SK-N-SH treated with all-trans-retinoic acid at 6 μM for 48 hours (cell line): ENCODE measurements at regions not wholly inside any gene's neighbourhood (a gene's known extent, or its start where the extent isn't known, plus 50 kb on each side); places are given as distances from the start of the nearest gene placed in this dataset.

Experiments
- ATAC-seq: fragments of 200-7000 bp; cut with Tn5 transposase; 3 replicates; pipeline ENCODE4 v1.9.1; 2020; ENCODE audit warnings: mild to moderate bottlenecking, moderate library complexity
- ARNTL ChIP-seq: fragments of 450-650 bp; formaldehyde crosslinking; IDR thresholded peaks from 2 replicates; pipeline ENCODE4 v1.5.0; 2020; ENCODE audit warnings: low read depth, mild to moderate bottlenecking, moderate library complexity, borderline replicate concordance
- BACH2 ChIP-seq: fragments of 250-450 bp; sonication (Bioruptor Pico); IDR thresholded peaks from 2 replicates; pipeline ENCODE4 v1.9.0; 2021; ENCODE audit warnings: mild to moderate bottlenecking, borderline replicate concordance
- CREB5 ChIP-seq: fragments of 250-450 bp; sonication (Bioruptor Pico); IDR thresholded peaks from 2 replicates; pipeline ENCODE4 v1.5.1; 2020; ENCODE audit warnings: low read depth, mild to moderate bottlenecking, moderate library complexity
- CSDC2 ChIP-seq: fragments of 250-450 bp; sonication (Bioruptor Pico); IDR thresholded peaks from 2 replicates; pipeline ENCODE4 v1.5.0; 2020; ENCODE audit warnings: mild to moderate bottlenecking, moderate library complexity
- GLIS3 ChIP-seq: fragments of 250-450 bp; sonication (Bioruptor Pico); IDR thresholded peaks from 2 replicates; pipeline ENCODE4 v1.5.0; 2020; ENCODE audit warnings: mild to moderate bottlenecking, moderate library complexity
- ISL1 ChIP-seq: fragments of 250-450 bp; sonication (Bioruptor Pico); IDR thresholded peaks from 2 replicates; pipeline ENCODE4 v2.1.2; 2022; ENCODE audit warnings: mild to moderate bottlenecking, moderate library complexity
- OSR1 ChIP-seq: fragments of 250-450 bp; sonication (Bioruptor Pico); IDR thresholded peaks from 2 replicates; pipeline ENCODE4 v1.8.0; 2022; ENCODE audit warnings: moderate library complexity, mild to moderate bottlenecking, inconsistent platforms
- PPARA ChIP-seq: fragments of 250-450 bp; sonication (Bioruptor Pico); IDR thresholded peaks from 2 replicates; pipeline ENCODE4 v1.5.0; 2020; ENCODE audit warnings: mild to moderate bottlenecking, borderline replicate concordance
- RARB ChIP-seq: fragments of 250-450 bp; sonication (Bioruptor Pico); IDR thresholded peaks from 2 replicates; pipeline ENCODE4 v1.8.0; 2021; ENCODE audit warnings: mild to moderate bottlenecking, moderate library complexity
- SNAI2 ChIP-seq: fragments of 250-450 bp; sonication (Bioruptor Pico); IDR thresholded peaks from 2 replicates; pipeline ENCODE4 v1.5.0; 2020; ENCODE audit warnings: mild to moderate bottlenecking, moderate library complexity
- TCF4 ChIP-seq: fragments of 250-450 bp; sonication (Bioruptor Pico); IDR thresholded peaks from 2 replicates; pipeline ENCODE4 v1.8.0; 2021; ENCODE audit warnings: mild to moderate bottlenecking, moderate library complexity, borderline replicate concordance
- TOX ChIP-seq: fragments of 250-450 bp; sonication (Bioruptor Pico); IDR thresholded peaks from 2 replicates; pipeline ENCODE4 v1.8.0; 2021; ENCODE audit warnings: mild to moderate bottlenecking, moderate library complexity, borderline replicate concordance
- TSHZ2 ChIP-seq: fragments of 250-450 bp; sonication (Bioruptor Pico); IDR thresholded peaks from 2 replicates; pipeline ENCODE4 v1.5.0; 2020; ENCODE audit warnings: mild to moderate bottlenecking, moderate library complexity
- ZC3H10 ChIP-seq: fragments of 250-450 bp; sonication (Bioruptor Pico); IDR thresholded peaks from 2 replicates; pipeline ENCODE4 v1.5.1; 2021; ENCODE audit warnings: mild to moderate bottlenecking, moderate library complexity
- ZFP3 ChIP-seq: fragments of 250-450 bp; sonication (Bioruptor Pico); IDR thresholded peaks from 2 replicates; pipeline ENCODE4 v1.5.0; 2020; ENCODE audit warnings: mild to moderate bottlenecking, moderate library complexity
- ZFP30 ChIP-seq: fragments of 450-650 bp; formaldehyde crosslinking; IDR thresholded peaks from 2 replicates; pipeline ENCODE4 v1.5.0; 2022; ENCODE audit warnings: mild to moderate bottlenecking, moderate library complexity
- ZNF565 ChIP-seq: fragments of 450-650 bp; formaldehyde crosslinking; conservative IDR thresholded peaks from 2 replicates; pipeline ENCODE4 v1.5.0; 2020; ENCODE audit warnings: low read depth, mild to moderate bottlenecking, moderate library complexity
- ZNF70 ChIP-seq: fragments of 450-650 bp; formaldehyde crosslinking; IDR thresholded peaks from 2 replicates; pipeline ENCODE4 v1.5.0; 2020; ENCODE audit warnings: mild to moderate bottlenecking, moderate library complexity
- ZNF8 ChIP-seq: fragments of 450-650 bp; formaldehyde crosslinking; IDR thresholded peaks from 2 replicates; pipeline ENCODE4 v1.5.0; 2020; ENCODE audit warnings: mild to moderate bottlenecking, moderate library complexity
- TF ChIP-seq, protein P1 (sequence below): fragments of 250-450 bp; sonication (Bioruptor Pico); IDR thresholded peaks from 2 replicates; pipeline ENCODE4 v1.8.0; 2021; ENCODE audit warnings: low read depth, mild to moderate bottlenecking, moderate library complexity, borderline replicate concordance
- TF ChIP-seq, protein P2 (sequence below): fragments of 250-450 bp; sonication (Bioruptor Pico); IDR thresholded peaks from 2 replicates; pipeline ENCODE4 v1.8.0; 2020; ENCODE audit warnings: mild to moderate bottlenecking, moderate library complexity, borderline replicate concordance
- TF ChIP-seq, protein P3 (sequence below): fragments of 250-450 bp; sonication (Bioruptor Pico); IDR thresholded peaks from 2 replicates; pipeline ENCODE4 v1.5.1; 2021; ENCODE audit warnings: mild to moderate bottlenecking, moderate library complexity

GRCh38 chr2:240202586-240202985, 62.1 kb upstream of the OTOS start:
- TF ChIP-seq ISL1 (CRISPR knock-in tag) (no peak), SNAI2 (CRISPR knock-in tag) (no peak), TOX (no peak), OSR1 (no peak), PPARA (CRISPR knock-in tag) (no peak), ZFP3 (CRISPR knock-in tag) (no peak)

GRCh38 chr2:240203031-240203787, 62.8 kb upstream of the OTOS start:
- TF ChIP-seq ZNF70 (CRISPR knock-in tag) (no peak), ISL1 (CRISPR knock-in tag) (no peak), ZFP3 (CRISPR knock-in tag) (no peak), ZNF8 (CRISPR knock-in tag) (no peak), OSR1 (no peak), BACH2 (no peak), CSDC2 (CRISPR knock-in tag) (no peak), ZFP30 (CRISPR knock-in tag) (no peak), TCF4 (CRISPR knock-in tag) (no peak), ARNTL (no peak), CREB5 (CRISPR knock-in tag) (no peak), ZNF565 (CRISPR knock-in tag) (no peak), PPARA (CRISPR knock-in tag) (no peak), TSHZ2 (CRISPR knock-in tag) (no peak), GLIS3 (CRISPR knock-in tag) (no peak), TOX (no peak)
- TF ChIP-seq, protein P1, sequence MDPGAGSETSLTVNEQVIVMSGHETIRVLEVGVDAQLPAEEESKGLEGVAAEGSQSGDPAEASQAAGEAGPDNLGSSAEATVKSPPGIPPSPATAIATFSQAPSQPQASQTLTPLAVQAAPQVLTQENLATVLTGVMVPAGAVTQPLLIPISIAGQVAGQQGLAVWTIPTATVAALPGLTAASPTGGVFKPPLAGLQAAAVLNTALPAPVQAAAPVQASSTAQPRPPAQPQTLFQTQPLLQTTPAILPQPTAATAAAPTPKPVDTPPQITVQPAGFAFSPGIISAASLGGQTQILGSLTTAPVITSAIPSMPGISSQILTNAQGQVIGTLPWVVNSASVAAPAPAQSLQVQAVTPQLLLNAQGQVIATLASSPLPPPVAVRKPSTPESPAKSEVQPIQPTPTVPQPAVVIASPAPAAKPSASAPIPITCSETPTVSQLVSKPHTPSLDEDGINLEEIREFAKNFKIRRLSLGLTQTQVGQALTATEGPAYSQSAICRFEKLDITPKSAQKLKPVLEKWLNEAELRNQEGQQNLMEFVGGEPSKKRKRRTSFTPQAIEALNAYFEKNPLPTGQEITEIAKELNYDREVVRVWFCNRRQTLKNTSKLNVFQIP (CRISPR knock-in tag), result no peak
- TF ChIP-seq, protein P2, sequence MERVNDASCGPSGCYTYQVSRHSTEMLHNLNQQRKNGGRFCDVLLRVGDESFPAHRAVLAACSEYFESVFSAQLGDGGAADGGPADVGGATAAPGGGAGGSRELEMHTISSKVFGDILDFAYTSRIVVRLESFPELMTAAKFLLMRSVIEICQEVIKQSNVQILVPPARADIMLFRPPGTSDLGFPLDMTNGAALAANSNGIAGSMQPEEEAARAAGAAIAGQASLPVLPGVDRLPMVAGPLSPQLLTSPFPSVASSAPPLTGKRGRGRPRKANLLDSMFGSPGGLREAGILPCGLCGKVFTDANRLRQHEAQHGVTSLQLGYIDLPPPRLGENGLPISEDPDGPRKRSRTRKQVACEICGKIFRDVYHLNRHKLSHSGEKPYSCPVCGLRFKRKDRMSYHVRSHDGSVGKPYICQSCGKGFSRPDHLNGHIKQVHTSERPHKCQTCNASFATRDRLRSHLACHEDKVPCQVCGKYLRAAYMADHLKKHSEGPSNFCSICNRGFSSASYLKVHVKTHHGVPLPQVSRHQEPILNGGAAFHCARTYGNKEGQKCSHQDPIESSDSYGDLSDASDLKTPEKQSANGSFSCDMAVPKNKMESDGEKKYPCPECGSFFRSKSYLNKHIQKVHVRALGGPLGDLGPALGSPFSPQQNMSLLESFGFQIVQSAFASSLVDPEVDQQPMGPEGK (CRISPR knock-in tag), result no peak
- TF ChIP-seq, protein P3, sequence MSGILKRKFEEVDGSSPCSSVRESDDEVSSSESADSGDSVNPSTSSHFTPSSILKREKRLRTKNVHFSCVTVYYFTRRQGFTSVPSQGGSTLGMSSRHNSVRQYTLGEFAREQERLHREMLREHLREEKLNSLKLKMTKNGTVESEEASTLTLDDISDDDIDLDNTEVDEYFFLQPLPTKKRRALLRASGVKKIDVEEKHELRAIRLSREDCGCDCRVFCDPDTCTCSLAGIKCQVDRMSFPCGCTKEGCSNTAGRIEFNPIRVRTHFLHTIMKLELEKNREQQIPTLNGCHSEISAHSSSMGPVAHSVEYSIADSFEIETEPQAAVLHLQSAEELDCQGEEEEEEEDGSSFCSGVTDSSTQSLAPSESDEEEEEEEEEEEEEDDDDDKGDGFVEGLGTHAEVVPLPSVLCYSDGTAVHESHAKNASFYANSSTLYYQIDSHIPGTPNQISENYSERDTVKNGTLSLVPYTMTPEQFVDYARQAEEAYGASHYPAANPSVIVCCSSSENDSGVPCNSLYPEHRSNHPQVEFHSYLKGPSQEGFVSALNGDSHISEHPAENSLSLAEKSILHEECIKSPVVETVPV (CRISPR knock-in tag), result no peak
- no peak for ATAC-seq

More at GRCh38 chr2:240202586-240202985, 62.1 kb upstream of the OTOS start:
- ATAC-seq, result no peak

DNA sequence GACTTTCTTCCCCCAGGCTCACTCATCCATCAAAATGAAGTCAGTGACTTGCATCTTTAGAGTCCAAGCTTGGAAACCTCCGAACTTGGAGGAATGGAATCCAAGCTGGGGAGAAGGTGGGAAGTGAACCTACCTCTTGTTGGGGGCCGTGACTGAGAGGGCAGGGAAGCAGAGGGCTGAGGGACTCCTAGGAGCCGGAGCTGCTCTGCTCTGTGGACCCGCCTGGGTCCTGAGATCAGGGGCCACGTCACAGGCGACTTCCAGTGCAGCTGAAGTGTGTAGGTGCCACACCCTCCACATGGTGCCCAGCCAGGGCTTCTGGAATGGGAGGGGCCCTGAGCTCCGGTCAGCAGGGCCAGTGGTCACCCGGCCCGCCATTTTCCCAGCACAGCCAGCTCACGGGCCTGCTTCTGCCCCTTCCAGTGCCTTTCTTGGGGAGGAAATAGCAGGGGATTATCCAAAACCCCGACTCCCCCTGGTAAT, 63.4 kb upstream of the OTOS start:
- no peak for ATAC-seq
- TF ChIP-seq ZNF8 (CRISPR knock-in tag), result no peak
- TF ChIP-seq, protein P3 (CRISPR knock-in tag), result no peak
- TF ChIP-seq TOX, result no peak
- TF ChIP-seq ZFP30 (CRISPR knock-in tag), result no peak
- no peak for TF ChIP-seq ZFP3 (CRISPR knock-in tag)
- TF ChIP-seq CREB5 (CRISPR knock-in tag), result no peak
- TF ChIP-seq TCF4 (CRISPR knock-in tag), result no peak
- no peak for TF ChIP-seq SNAI2 (CRISPR knock-in tag)
- TF ChIP-seq CSDC2 (CRISPR knock-in tag), result no peak
- no peak for TF ChIP-seq ZC3H10 (CRISPR knock-in tag)
- no peak for TF ChIP-seq RARB (CRISPR knock-in tag)
